ENCODE measurements at regions not wholly inside any gene's neighbourhood (a gene's known extent, or its start where the extent isn't known, plus 50 kb on each side); places are given as distances from the start of the nearest gene placed in this dataset.
"Not testable (repeated sequence)": the region's sequence is repeated elsewhere in the genome, so short reads cannot be mapped to it uniquely, and the experiment has no call there.

DNA sequence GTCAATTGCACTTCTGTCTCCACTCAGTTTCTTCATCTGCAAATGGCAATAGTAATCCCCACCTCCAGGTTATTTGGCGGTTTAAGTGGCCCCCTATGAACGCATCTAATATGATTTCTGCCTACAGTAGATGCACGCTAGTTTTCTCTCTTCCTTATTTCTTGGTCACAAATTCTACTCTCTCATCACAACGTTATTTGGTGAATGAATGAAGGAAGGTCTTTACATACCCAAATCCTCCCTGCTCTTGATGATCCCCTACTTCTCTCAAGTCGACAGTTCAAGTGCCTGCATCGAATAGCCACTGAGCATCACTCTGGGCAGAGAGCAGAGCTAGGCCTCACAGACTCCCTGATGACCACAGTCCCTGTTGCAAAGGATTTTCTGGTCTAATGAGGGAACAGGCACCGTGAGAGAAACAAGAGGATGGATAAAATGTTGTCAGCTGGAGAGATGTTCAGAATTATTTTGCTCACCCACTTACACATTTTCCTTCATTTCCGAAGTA lies 181.2 kb upstream of the SMAD3 start:
- DNase-seq (ENCODE audit: low read depth in 2 of 2), result no peak

GRCh38 chr15:66884661-66885237 lies 180.7 kb upstream of the SMAD3 start:
- no peak for DNase-seq (ENCODE audit: low read depth in 2 of 2)

DNA sequence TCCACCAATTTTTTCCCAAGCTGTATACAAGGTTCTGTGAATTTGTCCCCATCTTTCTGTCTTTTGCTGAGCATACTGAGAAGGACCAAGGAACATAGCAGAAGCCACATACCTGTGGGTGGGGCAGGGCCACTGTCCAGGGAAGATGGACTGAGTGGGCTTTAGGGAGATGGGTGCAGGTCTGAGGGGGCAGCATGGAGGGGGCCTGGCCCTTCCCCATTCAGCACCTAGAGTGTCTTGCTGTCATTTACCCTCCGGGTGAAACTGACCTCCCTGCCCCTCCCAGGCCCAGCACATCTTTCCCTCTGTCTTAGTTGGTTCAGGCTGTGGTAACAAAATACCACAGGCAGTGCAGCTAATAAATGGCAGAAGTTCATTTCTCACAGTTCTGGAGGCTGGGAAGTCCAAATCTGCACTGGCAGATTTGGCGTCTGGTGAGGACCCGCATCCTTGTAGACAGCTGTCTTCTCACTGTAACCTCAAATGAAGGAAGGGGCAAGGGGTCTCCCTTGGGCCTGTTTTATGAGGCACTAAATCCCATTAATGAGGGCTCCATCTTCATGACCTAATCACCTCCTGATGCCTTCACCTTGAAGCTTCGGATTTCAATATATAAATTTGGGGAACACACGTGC lies 180.0 kb upstream of the SMAD3 start:
- DNase-seq (ENCODE audit: low read depth in 2 of 2), result no peak

- no peak for DNase-seq (ENCODE audit: low read depth in 2 of 2)
These were observed 179.1 kb upstream of the SMAD3 start for GRCh38 chr15:66886241-66886675.

GRCh38 chr15:66886686-66887273 lies 178.6 kb upstream of the SMAD3 start:
- no peak for DNase-seq (ENCODE audit: low read depth in 2 of 2)

DNA sequence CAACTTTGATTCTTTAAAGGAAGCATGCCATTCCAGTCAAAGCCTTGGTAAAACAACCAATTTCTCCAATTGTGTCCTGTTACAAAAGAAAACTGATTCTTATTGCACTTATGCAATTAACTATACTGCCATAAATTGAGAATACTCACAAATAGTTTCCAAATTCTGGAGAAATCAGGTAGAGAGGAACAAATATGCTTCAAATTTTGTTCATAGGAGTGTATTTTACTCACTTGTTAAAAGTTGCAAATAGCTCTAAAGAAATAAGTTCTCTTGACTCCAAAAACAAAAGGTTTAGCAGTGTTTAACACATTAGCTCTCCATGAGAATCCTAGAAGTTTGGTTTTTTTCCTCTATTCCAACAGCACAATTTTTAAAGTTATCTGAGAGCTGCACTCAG lies 176.1 kb upstream of the SMAD3 start:
- not testable (repeated sequence) for DNase-seq (ENCODE audit: low read depth in 2 of 2)

- DNase-seq (ENCODE audit: low read depth in 2 of 2), result no peak
These were observed 173.6 kb upstream of the SMAD3 start for GRCh38 chr15:66891776-66892175.

- no peak for DNase-seq (ENCODE audit: low read depth in 2 of 2)
These were observed 172.1 kb upstream of the SMAD3 start for GRCh38 chr15:66893294-66893693.

DNA sequence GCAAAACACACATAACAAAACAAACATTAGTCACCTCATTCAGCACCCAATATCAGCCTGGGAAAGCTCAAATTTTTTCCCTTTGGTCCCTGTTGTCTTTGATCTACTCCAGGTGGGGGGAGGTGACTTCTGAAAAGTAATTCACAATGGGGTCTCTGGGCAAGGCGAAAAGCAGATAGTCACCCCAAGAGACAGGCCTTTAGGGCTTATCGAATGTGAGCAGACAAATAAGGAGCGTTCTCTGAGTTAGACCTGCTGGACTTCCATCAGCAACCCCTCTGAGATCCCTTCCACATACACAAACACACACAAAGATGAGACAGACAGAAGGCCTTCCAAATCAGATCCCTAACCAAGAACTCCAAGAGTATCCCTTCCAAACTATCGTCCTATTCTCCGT lies 171.0 kb upstream of the SMAD3 start:
- DNase-seq (ENCODE audit: low read depth in 2 of 2), result no peak

- no peak for DNase-seq (ENCODE audit: low read depth in 2 of 2)
These were observed 170.2 kb upstream of the SMAD3 start for GRCh38 chr15:66894986-66895780.

GRCh38 chr15:66895794-66896453 lies 169.5 kb upstream of the SMAD3 start:
- no peak for DNase-seq (ENCODE audit: low read depth in 2 of 2)

- no peak for DNase-seq (ENCODE audit: low read depth in 2 of 2)
These were observed 168.8 kb upstream of the SMAD3 start for GRCh38 chr15:66896611-66897010.

- DNase-seq (ENCODE audit: low read depth in 2 of 2), result no peak
These were observed 168.0 kb upstream of the SMAD3 start for GRCh38 chr15:66897416-66897815.

DNA sequence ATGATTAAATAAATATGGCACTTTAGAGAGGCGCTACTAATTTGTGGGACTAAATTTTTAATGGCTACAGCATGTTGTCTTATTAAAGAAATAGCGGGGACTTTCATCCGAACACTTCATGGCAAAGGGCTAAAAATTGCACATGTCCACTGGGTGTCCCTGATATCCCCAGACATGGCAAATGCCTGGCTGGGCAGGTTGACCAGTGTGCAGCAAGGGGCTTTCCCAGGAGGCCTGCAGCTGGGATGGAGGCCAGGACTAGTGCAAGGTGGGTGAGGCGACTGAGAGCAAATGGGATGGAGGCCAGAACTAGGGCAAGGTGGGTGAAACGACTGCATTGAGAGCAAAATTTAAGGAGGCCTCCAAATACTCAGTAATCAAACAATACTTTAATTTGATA lies 167.4 kb upstream of the SMAD3 start:
- no peak for DNase-seq (ENCODE audit: low read depth in 2 of 2)

DNA sequence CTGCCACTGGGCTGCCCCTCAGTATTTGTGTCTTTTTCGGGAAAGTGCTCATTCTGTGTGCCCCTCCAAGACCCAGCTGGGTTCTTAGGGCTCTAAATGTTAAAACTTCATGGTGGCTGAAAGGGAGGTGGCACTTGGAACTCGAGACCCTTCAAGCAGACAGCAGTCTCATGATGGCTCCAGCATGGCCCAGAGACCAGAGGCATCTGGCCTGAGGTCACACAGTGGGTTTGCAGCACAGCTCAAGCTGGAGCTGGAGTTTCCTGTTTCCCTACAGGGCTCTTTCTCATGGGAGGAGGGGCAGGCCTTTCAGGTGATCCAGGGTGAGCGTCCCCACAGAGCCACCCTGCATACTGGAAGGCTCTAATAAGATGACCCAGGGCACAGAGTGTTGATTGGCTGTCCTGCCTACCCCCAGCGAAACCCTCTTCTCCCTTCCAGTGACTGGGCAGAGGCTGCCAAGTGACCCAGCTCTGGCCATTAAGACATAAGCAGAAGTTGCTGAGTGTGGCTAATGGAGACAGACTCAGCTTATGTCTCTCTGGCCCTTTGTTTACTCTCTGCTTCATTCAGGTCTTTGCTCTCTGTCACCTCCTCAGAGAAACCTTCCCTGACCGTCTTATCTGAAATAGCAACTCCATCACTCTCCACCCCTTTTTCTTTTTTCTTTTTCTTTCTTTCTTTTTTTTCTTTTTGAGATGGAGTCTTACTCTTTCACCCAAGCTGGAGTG lies 166.6 kb upstream of the SMAD3 start:
- no peak for DNase-seq (ENCODE audit: low read depth in 2 of 2)

DNA sequence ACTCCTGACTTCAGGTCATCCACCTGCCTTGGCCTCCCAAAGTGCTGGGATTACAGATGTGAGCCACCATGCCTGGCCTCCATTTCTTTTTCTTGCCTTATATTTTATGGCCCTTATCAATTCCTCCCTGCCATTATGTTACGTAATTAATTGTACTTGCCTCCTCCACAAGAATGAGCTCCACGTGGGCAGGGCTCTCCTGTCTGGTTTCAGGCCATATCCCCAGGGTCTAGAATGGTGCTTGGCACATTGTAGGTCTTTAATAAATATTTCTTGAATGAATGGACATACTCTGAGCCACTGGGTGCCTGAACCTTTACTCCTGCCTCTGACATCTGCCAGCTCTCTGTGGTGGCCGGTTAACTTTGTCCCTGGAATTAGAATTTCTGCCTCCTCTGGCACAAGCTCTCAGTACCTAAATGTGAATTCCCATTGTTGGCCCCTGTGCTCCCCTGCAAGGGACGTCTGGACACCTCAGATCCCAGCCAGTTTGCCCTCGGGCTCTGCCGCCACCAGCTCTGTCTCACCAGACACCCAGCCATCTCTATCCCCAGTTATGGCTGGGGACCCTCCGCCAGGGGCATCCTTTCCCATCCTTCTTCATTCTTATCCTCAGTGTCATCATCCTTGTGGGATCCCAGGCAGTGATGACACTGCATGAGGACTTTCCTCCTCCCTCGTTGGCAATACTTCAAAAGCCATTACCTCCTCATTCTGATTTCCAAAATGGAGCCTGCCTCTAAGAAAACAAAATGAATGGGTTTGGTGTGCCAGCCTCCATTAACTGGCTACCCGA lies 165.6 kb upstream of the SMAD3 start:
- DNase-seq (ENCODE audit: low read depth in 2 of 2), result no peak

DNA sequence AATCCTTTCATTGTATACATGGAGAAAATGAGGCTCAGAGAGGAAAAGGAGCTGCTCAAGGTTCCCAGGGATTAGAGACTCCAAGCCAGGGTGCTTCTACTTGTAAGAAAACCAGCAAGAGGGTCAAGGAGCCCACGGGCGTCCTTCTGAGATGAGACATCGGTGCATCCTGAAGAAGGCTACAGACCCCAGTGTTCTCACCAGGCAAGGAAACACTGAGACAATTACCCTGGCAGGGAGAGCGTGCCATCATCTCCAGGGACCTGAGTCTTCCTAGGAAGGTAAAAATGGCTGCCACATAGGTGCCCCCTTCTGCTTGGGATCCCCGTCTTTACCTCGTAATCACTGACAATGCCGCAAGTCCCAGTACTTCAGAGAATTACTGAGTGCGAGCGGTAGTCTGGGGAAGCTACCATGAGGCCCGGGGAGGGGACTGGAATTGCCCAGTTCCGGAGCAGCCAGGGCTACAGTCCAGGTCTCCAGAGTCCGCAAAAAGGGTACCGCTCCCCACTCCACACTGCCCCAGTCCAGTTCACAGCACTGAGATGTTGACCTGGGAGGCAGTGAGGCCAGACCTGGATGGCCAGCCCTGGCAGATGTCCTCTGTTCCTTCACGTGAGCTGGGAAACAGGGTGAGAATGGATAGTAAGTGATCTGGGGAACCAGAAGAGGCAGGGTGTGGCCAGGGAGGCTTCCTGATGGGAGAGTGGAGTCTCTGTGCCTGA lies 164.7 kb upstream of the SMAD3 start:
- DNase-seq (ENCODE audit: low read depth in 2 of 2), result no peak

GRCh38 chr15:66901336-66902100 lies 163.9 kb upstream of the SMAD3 start:
- DNase-seq (ENCODE audit: low read depth in 2 of 2), result no peak

GRCh38 chr15:66905185-66905584 lies 160.2 kb upstream of the SMAD3 start:
- DNase-seq (ENCODE audit: low read depth in 2 of 2), result no peak

All from stimulated activated CD8-positive, alpha-beta memory T cell treated with anti-CD3 and anti-CD28 coated beads, Interleukin-7, amount 100 ng/mL, for 1 hour (primary cell).